Keratinocyte (primary cell): ENCODE measurements at regions not wholly inside any gene's neighbourhood (a gene's known extent, or its start where the extent isn't known, plus 50 kb on each side); places are given as distances from the start of the nearest gene placed in this dataset.

ENCODE experiments used
- DNase-seq: peaks from one replicate; pipeline ENCODE4 v3.0.0-alpha.2; 2011; ENCODE audit warnings: low read depth, missing footprints, low spot score
- FAIRE-seq: peaks from 2 replicates; lab custom pipeline; 2011; peaks lifted over from hg19 to GRCh38; lab: Jason Lieb, UNC
- H2AFZ ChIP-seq: 2 replicates; pipeline ENCODE4 v1.6.0; 2012; ENCODE audit warnings: low read length, control low read depth, inconsistent platforms; ENCODE audit not compliant: control insufficient read depth
- H3K27ac ChIP-seq: 2 replicates; pipeline ENCODE4 v1.5.1; 2011; ENCODE audit warnings: low read length; ENCODE audit not compliant: control insufficient read depth, insufficient read depth
- H3K27me3 ChIP-seq: 3 replicates; pipeline ENCODE4 v1.6.0; 2011; ENCODE audit warnings: low read length; ENCODE audit not compliant: control insufficient read depth, insufficient read depth; ENCODE audit errors: extremely low read depth
- H3K36me3 ChIP-seq, 2 experiments: 2 replicates in 1 of 2; 3 replicates in 1 of 2; pipeline ENCODE4 v1.5.1; 2011; ENCODE audit warnings: low read length in 2 of 2, mild to moderate bottlenecking in 1 of 2; ENCODE audit not compliant: control insufficient read depth in 2 of 2, insufficient read depth in 2 of 2; ENCODE audit errors: extremely low read depth in 1 of 2
- H3K4me1 ChIP-seq: 3 replicates; pipeline ENCODE4 v1.5.1; 2011; ENCODE audit warnings: low read length; ENCODE audit not compliant: control insufficient read depth, insufficient read depth; ENCODE audit errors: extremely low read depth
- H3K4me2 ChIP-seq: 3 replicates; pipeline ENCODE4 v1.6.0; 2011; ENCODE audit warnings: low read depth, low read length; ENCODE audit not compliant: control insufficient read depth, insufficient read depth; ENCODE audit errors: extremely low read depth
- H3K4me3 ChIP-seq, 3 experiments: fragments of 200-600 bp in 1 of 3; sonication (generic) in 1 of 3; 2 replicates in 2 of 3; 3 replicates in 1 of 3; pipeline ENCODE4 v1.5.1; 2011 to 2016; ENCODE audit warnings: low read length in 3 of 3, mild to moderate bottlenecking in 3 of 3, control low read depth in 2 of 3, inconsistent platforms in 1 of 3, low read depth in 1 of 3, mixed read lengths in 1 of 3, mixed run types in 1 of 3, moderate library complexity in 1 of 3; ENCODE audit not compliant: control insufficient read depth in 2 of 3, insufficient read depth in 2 of 3; ENCODE audit errors: extremely low read depth in 1 of 3
- H3K79me2 ChIP-seq: 2 replicates; pipeline ENCODE4 v1.6.0; 2012; ENCODE audit warnings: low read length; ENCODE audit not compliant: control insufficient read depth, insufficient read depth
- H3K9ac ChIP-seq: 3 replicates; pipeline ENCODE4 v1.6.0; 2011; ENCODE audit warnings: low read length; ENCODE audit not compliant: control insufficient read depth, insufficient read depth; ENCODE audit errors: extremely low read depth
- H3K9me1 ChIP-seq: 3 replicates; pipeline ENCODE4 v1.6.0; 2011; ENCODE audit warnings: low read length; ENCODE audit not compliant: control insufficient read depth, insufficient read depth; ENCODE audit errors: extremely low read depth
- H3K9me3 ChIP-seq: 2 replicates; pipeline ENCODE4 v1.5.1; 2012; ENCODE audit warnings: low read depth, low read length; ENCODE audit not compliant: control insufficient read depth
- H4K20me1 ChIP-seq: 3 replicates; pipeline ENCODE4 v1.6.0; 2011; ENCODE audit warnings: low read length; ENCODE audit not compliant: control insufficient read depth, insufficient read depth; ENCODE audit errors: extremely low read depth
- EZH2 ChIP-seq: IDR thresholded peaks from one replicate; pipeline ENCODE4 v1.6.1; 2012; ENCODE audit warnings: inconsistent platforms, mild to moderate bottlenecking, low read length, moderate library complexity
- dilution Hi-C: fragments of 300-500 bp; cut with MboI; formaldehyde crosslinking; loops from one replicate; pipeline ENCODE4 v1.7.0; 2020; ENCODE audit warnings: low sequenced_read_pairs; ENCODE audit not compliant: extremely low pct_ligation_motif_present
- TF ChIP-seq, protein P1 (sequence below), 3 experiments: IDR thresholded peaks in 1 of 3; conservative IDR thresholded peaks in 1 of 3; optimal IDR thresholded peaks in 1 of 3; 2 replicates in 2 of 3; 3 replicates in 1 of 3; pipeline versions ENCODE3 to v1.5.1; 2011; ENCODE audit warnings: low read length in 3 of 3, mild to moderate bottlenecking in 3 of 3, moderate library complexity in 2 of 3, control low read depth in 1 of 3, inconsistent platforms in 1 of 3; ENCODE audit not compliant: insufficient read depth in 2 of 3; ENCODE audit errors: extremely low read depth in 1 of 3

DNA sequence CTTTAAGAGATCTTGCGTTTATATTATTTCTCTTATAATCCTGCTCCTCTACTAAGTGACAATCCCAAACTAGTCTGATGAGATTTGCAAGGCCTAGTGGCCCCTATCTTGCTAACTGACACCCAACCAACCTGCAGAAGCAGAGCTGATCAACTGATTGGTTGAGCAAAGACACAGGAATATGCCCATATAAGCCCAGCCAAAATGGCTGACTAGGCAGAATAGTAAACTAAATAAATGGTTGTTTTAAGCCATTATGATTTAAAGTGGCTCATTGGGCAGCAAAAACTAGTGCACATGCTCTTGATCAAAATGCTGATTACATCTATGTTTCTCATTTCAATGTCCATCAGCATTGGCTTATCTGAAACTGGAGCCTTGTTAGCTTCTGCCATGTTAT lies 238.0 kb upstream of the PDE4D start:
- Histone ChIP-seq H3K27ac (no peak overlapping the region), H3K9ac (no peak overlapping the region), H3K4me1 (no peaks in the 10 kb centered on the region), H3K4me2 (no peak overlapping the region), H2AFZ (no peak overlapping the region), H3K4me3 (no peak overlapping the region), H4K20me1 (no peaks in the 10 kb centered on the region), H3K9me1 (no peaks in the 10 kb centered on the region), H3K36me3 (no peaks in the 10 kb centered on the region), H3K79me2 (no peaks in the 10 kb centered on the region), H3K9me3 (no peaks in the 10 kb centered on the region), H3K27me3 (no peaks in the 10 kb centered on the region)
- DNase-seq (no peak), FAIRE-seq (no peak)
- dilution Hi-C loops: no loop called here
- TF ChIP-seq, protein P1, sequence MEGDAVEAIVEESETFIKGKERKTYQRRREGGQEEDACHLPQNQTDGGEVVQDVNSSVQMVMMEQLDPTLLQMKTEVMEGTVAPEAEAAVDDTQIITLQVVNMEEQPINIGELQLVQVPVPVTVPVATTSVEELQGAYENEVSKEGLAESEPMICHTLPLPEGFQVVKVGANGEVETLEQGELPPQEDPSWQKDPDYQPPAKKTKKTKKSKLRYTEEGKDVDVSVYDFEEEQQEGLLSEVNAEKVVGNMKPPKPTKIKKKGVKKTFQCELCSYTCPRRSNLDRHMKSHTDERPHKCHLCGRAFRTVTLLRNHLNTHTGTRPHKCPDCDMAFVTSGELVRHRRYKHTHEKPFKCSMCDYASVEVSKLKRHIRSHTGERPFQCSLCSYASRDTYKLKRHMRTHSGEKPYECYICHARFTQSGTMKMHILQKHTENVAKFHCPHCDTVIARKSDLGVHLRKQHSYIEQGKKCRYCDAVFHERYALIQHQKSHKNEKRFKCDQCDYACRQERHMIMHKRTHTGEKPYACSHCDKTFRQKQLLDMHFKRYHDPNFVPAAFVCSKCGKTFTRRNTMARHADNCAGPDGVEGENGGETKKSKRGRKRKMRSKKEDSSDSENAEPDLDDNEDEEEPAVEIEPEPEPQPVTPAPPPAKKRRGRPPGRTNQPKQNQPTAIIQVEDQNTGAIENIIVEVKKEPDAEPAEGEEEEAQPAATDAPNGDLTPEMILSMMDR (optimal IDR thresholded peaks at IDR 0.05 in 1 of 3, IDR thresholded peaks at IDR 0.05 in 1 of 3, conservative IDR thresholded peaks at IDR 0.05 in 1 of 3; ENCODE audit: extremely low read depth in 1 of 3, insufficient read depth in 2 of 3, low read length in 3 of 3): no peak
- no peak for TF ChIP-seq EZH2

GRCh38 chr5:60125636-60126035 lies 232.1 kb upstream of the PDE4D start:
- Histone ChIP-seq H3K4me2 (no peak overlapping the region), H3K4me3 (no peak overlapping the region), H4K20me1 (no peaks in the 10 kb centered on the region), H3K9me3 (no peaks in the 10 kb centered on the region), H3K4me1 (no peaks in the 10 kb centered on the region), H3K79me2 (no peaks in the 10 kb centered on the region), H3K36me3 (no peaks in the 10 kb centered on the region), H3K27ac (no peak overlapping the region), H3K9ac (no peak overlapping the region), H2AFZ (no peak overlapping the region), H3K27me3 (no peaks in the 10 kb centered on the region), H3K9me1 (no peaks in the 10 kb centered on the region)
- dilution Hi-C loops: no loop called here
- no peak for DNase-seq
- no peak for FAIRE-seq
- TF ChIP-seq, protein P1 (optimal IDR thresholded peaks at IDR 0.05 in 1 of 3, IDR thresholded peaks at IDR 0.05 in 1 of 3, conservative IDR thresholded peaks at IDR 0.05 in 1 of 3; ENCODE audit: extremely low read depth in 1 of 3, insufficient read depth in 2 of 3, low read length in 3 of 3): no peak
- TF ChIP-seq EZH2: no peak
